ENCODE measurements at regions not wholly inside any gene's neighbourhood (a gene's known extent, or its start where the extent isn't known, plus 50 kb on each side); places are given as distances from the start of the nearest gene placed in this dataset.
A peak's percentile ranks its signal among the peaks of the same experiment; 100 is the strongest.

GRCh38 chr2:126518196-126518595 lies 137.8 kb upstream of the GYPC start:
- whole genome bisulfite sequencing, 5 donors, result 35 to 56% (median 41%) methylated on average over 2 of the region's 2 CpGs
- no peak overlapping the region for H3K4me3 ChIP-seq
- no peaks in the 10 kb centered on the region for H3K4me1 ChIP-seq
- intact Hi-C loops (cut with DNase I; ENCODE audit: low total_unique reads), result no loop called here
- no peaks in the 10 kb centered on the region for H3K27me3 ChIP-seq
- no peak overlapping the region for H3K27ac ChIP-seq
- no peaks in the 10 kb centered on the region for H3K36me3 ChIP-seq
- no peaks in the 10 kb centered on the region for H3K9me3 ChIP-seq
- no peak for DNase-seq
- TF ChIP-seq CTCF (IDR thresholded peaks at IDR 0.05) (no peak), POLR2A (IDR thresholded peaks at IDR 0.05) (no peak), POLR2AphosphoS5 (IDR thresholded peaks at IDR 0.05) (no peak), EP300 (IDR thresholded peaks at IDR 0.05) (no peak)

DNA sequence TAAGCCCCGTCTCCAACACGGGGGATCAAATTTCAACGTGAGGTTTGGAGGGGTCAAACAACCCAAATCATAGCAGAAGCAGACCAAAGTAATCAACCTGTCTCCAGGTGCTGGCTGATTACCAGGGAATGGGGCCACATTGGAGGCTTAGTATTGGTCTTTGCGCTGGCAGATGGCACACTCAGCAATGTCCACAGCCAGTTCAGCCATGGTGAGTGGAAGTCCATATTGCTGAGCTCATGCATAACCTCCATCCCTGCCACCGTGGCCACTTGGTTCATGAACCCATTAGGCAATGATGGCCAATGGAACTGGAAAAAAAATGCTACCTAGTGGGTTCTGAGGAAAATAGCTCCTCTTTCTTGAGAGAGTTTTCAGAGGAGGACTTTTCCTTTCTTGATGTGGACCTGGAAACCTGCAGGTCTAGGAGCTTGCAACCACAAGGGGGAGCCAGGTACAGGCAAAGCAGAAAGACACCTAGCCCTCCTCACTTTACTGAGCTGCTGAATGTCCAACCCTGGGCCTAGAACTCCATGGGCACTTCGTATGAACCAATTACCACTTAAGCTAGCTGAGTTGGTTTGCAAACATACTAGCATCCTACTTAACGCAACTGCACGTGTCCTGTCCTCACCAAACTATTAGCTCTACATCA lies 128.0 kb upstream of the GYPC start:
- WGBS, 5 donors, result 66 to 77% (median 69%) methylated on average over 8 of the region's 8 CpGs
- Histone ChIP-seq H3K36me3 (no peaks in the 10 kb centered on the region), H3K4me3 (no peak overlapping the region), H3K9me3 (no peaks in the 10 kb centered on the region), H3K27ac (no peak overlapping the region), H3K27me3 (no peaks in the 10 kb centered on the region), H3K4me1 (no peaks in the 10 kb centered on the region)
- peak; percentile 61 to 72 for DNase-seq
- intact Hi-C loops (cut with DNase I; ENCODE audit: low total_unique reads), result no loop called here
- TF ChIP-seq POLR2AphosphoS5 (IDR thresholded peaks at IDR 0.05) (no peak), CTCF (IDR thresholded peaks at IDR 0.05) (peak in 5 of 7 experiments; percentile 26 to 45 (median 37))

- TF ChIP-seq EP300 (IDR thresholded peaks at IDR 0.05), result no peak
- TF ChIP-seq POLR2A (IDR thresholded peaks at IDR 0.05), result no peak
- no peak for TF ChIP-seq CTCF (IDR thresholded peaks at IDR 0.05)
- no peak for TF ChIP-seq POLR2AphosphoS5 (IDR thresholded peaks at IDR 0.05)
- no peaks in the 10 kb centered on the region for H3K36me3 ChIP-seq
- H3K4me3 ChIP-seq, result no peak overlapping the region
- no peaks in the 10 kb centered on the region for H3K27me3 ChIP-seq
- no peaks in the 10 kb centered on the region for H3K4me1 ChIP-seq
- no peak overlapping the region for H3K27ac ChIP-seq
- intact Hi-C loops (cut with DNase I; ENCODE audit: low total_unique reads), result no loop called here
- WGBS, 5 donors, result 76 to 85% (median 83%) methylated on average over 3 of the region's 3 CpGs
- H3K9me3 ChIP-seq, result no peaks in the 10 kb centered on the region
- DNase-seq, result no peak
Measured at GRCh38 chr2:126531029-126531428, 124.9 kb upstream of the GYPC start.

DNA sequence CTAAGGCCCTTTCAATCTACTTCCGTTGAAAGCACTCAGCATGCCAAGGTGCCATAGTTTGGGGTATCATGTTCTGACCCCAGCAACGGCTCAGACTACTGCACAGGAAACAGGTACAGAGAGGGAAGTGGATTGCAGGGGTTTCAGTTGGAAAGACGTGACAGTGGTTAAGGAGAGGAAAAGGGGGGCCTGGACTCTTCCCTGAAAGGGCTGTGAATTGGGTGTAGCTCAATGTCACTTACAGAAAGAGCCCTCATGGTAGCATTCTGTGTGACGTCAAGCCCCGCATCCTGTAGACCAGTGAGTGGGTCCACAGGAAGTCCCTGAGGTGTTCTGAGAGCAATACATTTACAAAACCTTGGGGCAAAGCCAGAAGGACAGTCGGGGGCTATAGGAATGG lies 121.5 kb upstream of the GYPC start:
- peak in 1 of 2 donors; percentile 26 for DNase-seq
- no peaks in the 10 kb centered on the region for H3K9me3 ChIP-seq
- TF ChIP-seq EP300 (IDR thresholded peaks at IDR 0.05) (no peak), POLR2AphosphoS5 (IDR thresholded peaks at IDR 0.05) (no peak), POLR2A (IDR thresholded peaks at IDR 0.05) (no peak), CTCF (IDR thresholded peaks at IDR 0.05) (no peak)
- no peaks in the 10 kb centered on the region for H3K27me3 ChIP-seq
- no peaks in the 10 kb centered on the region for H3K36me3 ChIP-seq
- no peak overlapping the region for H3K27ac ChIP-seq
- no peaks in the 10 kb centered on the region for H3K4me1 ChIP-seq
- WGBS, 5 donors, result 50 to 74% (median 64%) methylated on average over 6 of the region's 6 CpGs
- H3K4me3 ChIP-seq, result no peak overlapping the region
- intact Hi-C loops (cut with DNase I; ENCODE audit: low total_unique reads), result no loop called here

Measured in stomach (tissue), 8 donors.